Lower leg skin (tissue), 3 donors: ENCODE measurements at regions not wholly inside any gene's neighbourhood (a gene's known extent, or its start where the extent isn't known, plus 50 kb on each side); places are given as distances from the start of the nearest gene placed in this dataset.

Source experiments
- CTCF ChIP-seq, 3 donors: fragments of 450-650 bp; IDR thresholded peaks; one replicate each; pipeline ENCODE4 v1.5.1; 2016; ENCODE audit warnings: antibody characterized with exemption in 3 of 3, mild to moderate bottlenecking in 3 of 3, moderate library complexity in 2 of 3
- POLR2A ChIP-seq, 2 donors: fragments of 450-650 bp; IDR thresholded peaks; one replicate each; pipeline ENCODE4 v1.6.1; 2016 to 2017; ENCODE audit warnings: antibody characterized with exemption in 2 of 2, mild to moderate bottlenecking in 1 of 2, moderate library complexity in 1 of 2

- TF ChIP-seq CTCF (IDR thresholded peaks at IDR 0.05), result no peak
- TF ChIP-seq POLR2A (IDR thresholded peaks at IDR 0.05), result no peak
Measured at GRCh38 chr11:71064183-71064582, 188.2 kb downstream of the SHANK2 start.
